GM18508 (cell line): ENCODE measurements at regions not wholly inside any gene's neighbourhood (a gene's known extent, or its start where the extent isn't known, plus 50 kb on each side); places are given as distances from the start of the nearest gene placed in this dataset.
A peak's percentile ranks its signal among the peaks of the same experiment; 100 is the strongest.

Experiments used
- ATAC-seq: cut with Tn5 transposase; IDR thresholded peaks from one replicate; pipeline ENCODE4 v1.9.1; 2021; ENCODE audit warnings: moderate number of reproducible peaks; ENCODE audit not compliant: insufficient read depth, unreplicated experiment

DNA sequence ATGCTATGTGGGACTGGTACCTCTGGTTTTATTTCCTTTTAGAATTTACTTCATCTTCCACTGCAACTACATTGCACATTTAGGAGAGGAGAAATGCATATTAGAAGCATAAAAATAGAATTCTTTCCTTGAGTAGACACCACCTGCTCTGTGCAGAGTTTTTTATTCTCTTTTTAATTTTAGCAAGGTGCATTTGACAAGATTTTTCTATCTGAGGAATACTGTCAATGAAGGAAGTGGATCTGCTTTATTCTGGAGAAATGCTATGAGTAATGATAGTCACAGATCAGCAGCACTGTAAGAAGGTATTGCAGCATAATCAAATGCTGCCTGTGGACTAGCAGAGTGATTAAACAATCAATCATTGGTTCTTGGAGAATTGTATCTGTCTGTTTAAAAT is 1038.3 kb downstream of the RAPGEF2 start:
- no peak for ATAC-seq

GRCh38 chr4:160142579-160142978 is 1039.7 kb downstream of the RAPGEF2 start:
- ATAC-seq = peak; percentile 100

DNA sequence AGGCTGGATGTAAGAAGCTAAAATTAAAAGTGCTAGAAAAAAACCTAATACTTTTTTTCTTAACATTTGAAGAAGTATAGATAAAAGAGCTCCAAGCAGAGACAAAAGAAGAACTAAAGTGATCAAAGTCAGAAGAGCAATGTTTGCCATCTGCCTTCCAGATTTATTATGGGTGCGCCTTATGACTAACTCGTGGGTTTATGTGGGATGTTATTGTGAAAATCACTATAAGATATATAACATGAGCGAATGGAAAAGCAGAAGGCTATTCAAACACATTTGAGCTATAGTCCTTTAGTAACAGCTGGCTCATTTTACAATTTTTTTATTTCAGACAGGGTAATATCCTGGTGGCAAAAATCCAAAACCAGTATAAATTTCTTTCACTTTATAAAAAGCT is 1040.7 kb downstream of the RAPGEF2 start:
- no peak for ATAC-seq

DNA sequence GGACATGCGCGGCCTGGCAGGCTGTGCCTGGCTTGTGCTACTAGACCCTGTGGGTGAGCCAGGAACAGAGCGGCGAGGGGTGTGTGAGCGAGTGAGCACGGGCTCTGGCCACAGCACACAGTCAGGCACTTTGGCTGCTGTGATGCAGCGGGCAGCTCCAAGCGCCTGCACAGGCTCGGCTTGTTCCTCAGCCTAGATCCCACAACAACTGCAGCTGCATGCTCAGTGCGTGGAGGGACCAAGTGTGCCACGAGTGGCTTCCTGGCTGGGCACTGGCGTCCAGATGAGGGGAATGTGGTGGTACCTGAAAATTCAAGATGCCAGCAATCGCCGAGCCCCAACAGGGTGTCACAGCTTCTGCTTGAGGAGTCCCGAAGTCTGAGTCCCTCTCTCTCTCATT is 1056.6 kb downstream of the RAPGEF2 start:
- no peak for ATAC-seq

DNA sequence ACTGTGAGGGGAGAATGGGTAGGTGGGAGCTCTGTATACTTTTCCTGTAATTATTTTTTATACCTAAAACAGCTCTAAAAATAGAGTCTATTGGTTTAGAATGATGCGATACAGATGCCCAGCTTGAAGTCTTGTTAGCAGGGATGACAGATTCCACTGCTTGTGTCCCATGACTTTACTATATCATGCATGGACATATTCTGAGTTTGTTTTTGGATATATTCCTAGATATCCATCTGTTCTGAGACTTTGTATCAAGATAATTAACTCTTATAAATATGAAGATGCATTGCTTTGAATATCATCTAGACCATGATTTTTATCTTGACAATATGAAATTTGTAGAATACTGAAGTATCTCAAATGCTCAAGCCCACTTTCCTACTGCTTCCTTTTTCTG is 1058.1 kb downstream of the RAPGEF2 start:
- no peak for ATAC-seq

DNA sequence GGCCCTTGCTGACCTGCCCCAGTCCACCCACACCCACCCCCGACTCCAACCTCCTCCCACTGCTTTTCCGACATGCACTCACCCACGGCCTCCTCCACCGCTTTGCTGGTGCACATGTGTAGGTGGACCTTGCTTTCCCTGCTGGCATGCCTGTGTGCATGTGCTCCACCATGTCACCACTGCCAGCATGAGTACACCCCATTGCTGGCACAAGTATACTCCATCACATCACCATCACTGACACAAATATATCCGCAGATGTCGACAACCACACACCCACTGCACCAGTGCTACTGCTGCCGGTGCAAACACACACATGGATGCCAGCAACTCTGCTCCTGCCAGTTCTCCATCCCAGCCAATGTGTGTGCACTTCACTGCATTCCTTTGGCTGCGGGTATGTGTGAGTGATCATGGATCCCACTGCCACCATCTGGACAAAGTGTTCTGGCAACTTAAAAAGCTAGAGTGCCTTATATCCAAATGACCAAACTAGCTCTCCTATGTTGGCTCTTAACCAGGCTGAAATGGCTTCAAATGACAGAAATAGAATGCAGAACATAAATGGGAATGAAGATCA is 1072.3 kb downstream of the RAPGEF2 start:
- ATAC-seq = no peak

- ATAC-seq = no peak
Observed at GRCh38 chr4:160180211-160180610, 1077.3 kb downstream of the RAPGEF2 start.

- ATAC-seq = no peak
Observed at GRCh38 chr4:160182727-160183126, 1079.8 kb downstream of the RAPGEF2 start.

DNA sequence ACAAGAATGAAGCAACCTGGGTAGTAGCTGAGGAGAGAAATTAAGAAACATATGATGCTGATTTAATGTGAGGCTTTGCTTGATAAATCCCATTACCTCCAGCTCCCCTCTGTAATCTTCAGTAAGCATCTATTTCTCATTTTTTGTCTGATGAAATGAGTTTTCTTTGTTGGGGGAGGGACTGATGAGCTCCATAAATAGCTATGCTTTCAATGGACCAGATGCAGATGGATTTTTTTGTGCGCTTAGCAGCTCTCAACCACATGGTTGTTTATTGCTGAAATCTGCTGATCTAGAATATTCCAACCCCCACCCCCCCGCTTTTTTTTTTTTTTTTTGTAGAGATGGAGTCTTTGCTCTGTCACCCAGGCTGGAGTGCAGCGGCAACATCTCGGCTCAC is 1082.0 kb downstream of the RAPGEF2 start:
- ATAC-seq = no peak

GRCh38 chr4:160193787-160194186 is 1090.9 kb downstream of the RAPGEF2 start:
- ATAC-seq = no peak

GRCh38 chr4:160194716-160195115 is 1091.8 kb downstream of the RAPGEF2 start:
- ATAC-seq = no peak

DNA sequence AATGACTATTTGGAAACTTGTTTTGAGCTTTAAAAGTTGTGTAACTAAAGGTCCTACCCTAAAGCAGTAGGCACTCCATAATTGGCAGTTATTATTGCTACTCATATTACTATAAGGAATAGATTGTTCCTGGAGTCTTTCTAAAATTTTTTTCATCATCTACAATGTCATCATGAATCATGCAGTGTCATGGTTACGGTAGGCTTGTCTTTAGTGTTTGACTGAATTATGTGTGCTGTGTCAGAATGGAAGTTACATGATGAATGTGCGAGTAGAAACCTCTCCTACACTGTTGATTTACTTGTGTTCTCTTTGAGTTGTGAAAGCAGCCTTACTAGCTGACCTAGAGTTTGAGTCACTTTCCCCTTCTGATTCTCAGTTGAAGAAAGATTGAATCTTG is 1099.9 kb downstream of the RAPGEF2 start:
- peak; percentile 71 for ATAC-seq

DNA sequence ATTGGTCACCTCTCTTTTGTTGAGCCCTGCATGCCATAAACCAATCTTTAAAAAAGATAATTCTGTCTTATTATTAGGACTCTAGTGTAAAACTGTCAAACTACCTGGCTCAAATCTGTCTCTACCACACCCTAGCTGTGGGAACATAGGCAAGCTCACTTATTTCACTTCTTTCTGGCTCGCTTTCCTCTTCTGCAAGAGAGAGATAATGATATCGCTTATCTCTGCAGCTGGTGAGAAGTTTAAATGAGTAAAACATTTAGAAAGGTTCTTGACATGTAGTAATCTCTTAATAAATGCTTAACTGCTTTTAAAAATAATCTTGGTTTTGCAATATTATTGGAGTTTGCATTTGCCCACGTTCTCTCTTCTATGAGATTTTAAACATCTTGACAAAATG is 1109.2 kb downstream of the RAPGEF2 start:
- no peak for ATAC-seq

DNA sequence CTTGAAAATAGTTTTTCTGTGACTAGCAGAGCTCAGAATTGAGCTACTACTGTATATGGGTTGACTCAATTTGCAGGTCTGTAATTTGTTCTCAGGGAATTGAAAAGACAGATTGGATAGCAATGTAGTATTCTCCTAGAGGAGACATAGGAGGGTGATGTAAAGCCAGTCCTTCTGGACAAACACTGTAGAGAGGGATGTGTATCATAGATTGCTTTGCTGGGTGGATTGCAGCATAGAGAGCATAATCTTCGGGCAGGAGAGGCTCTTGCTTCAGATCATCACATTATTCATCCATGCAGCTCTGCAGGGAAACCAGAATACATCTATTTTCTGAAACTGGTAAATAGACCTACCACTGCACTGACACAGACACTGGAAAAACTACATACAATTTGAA is 1110.5 kb downstream of the RAPGEF2 start:
- no peak for ATAC-seq

DNA sequence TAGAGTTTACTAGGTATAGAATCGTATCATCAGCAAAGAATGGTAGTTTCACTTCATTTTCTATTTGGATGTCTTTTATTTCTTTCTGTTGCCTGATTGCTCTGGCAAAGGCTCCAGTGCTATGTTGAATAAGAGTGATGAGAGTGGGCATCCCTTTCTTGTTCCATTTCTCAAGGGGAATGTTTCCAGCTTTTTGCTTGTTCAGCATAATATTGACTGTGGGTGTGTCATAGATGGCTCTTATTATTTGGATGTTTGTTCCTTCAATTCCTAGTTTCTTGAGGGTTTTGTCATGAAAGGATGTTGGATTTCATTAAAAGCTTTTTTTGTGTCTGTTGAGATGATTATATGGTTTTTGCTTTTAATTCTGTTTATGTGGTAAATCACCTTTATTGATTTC is 1114.5 kb downstream of the RAPGEF2 start:
- no peak for ATAC-seq

DNA sequence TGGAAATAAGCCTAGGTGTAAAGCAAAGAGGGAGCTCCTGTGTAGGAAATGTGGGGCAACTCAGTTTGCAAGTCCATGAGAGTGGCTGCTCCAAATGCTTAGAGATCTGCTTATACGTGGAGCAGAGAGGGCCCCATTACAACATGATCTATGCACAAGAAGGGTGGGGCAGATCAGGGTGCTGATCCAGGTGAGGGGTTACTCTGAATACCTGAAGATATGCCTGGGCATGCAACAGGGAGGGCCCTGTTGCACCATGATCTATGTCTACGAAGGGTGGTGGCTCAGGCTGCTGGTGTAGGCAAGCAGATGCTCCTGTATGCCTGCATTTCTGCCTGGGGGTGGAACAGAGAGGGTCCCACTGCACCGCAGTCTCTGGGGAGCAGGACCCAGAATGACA is 1121.2 kb downstream of the RAPGEF2 start:
- no peak for ATAC-seq

GRCh38 chr4:160233141-160233540 is 1130.3 kb downstream of the RAPGEF2 start:
- ATAC-seq = no peak

DNA sequence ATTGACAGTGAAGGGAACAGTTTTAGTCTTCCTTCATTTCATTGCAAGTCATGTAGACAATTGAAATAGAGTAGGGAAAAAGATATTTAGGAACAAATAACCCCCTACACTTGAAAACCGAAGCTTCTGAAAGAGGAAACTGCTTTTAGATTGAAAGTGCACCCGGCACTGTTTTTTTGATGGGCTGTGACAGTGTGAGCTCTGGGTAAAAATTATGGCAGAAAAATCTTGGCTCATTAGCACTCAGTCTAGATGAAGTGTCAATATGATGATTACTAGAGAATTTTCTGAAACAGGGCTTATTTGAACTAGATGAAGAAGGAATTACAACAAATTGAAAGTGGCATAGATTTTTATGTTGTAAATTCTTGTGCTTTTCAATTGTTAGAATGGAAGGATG is 1132.4 kb downstream of the RAPGEF2 start:
- ATAC-seq = no peak

GRCh38 chr4:160235771-160236170 is 1132.9 kb downstream of the RAPGEF2 start:
- no peak for ATAC-seq

GRCh38 chr4:160238790-160239189 is 1135.9 kb downstream of the RAPGEF2 start:
- ATAC-seq = no peak

- ATAC-seq = no peak
Observed at GRCh38 chr4:160247091-160247656, 1144.3 kb downstream of the RAPGEF2 start.

DNA sequence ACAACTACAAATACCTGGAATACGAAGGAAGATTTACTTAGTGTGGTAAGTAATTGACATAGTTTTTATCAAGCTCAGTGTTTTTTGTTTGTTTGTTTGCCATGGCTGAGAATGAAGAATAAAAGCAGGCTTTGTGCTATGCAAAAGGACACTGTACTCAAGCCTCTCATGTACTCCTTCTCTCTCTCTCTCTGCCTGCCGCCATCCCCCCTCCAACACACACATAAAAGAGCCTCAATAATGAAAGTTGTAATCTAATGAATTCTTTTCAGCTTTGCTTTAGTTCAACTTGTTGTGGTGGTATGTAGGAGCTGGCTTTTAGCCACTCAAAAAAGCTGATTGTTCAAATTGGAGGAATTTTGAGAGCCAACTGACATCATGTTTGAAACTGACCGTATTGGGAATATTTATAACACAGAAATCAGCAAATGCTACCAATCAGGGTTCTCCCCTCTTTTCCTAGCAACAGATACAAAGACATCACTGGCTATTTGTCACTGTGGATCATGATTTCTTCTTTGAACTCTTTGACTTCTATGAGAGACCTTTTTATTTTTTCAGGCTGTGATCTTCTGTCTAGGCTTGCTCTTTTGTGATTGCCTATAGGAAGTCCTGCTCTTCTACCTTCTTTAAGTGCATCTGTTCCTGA is 1148.8 kb downstream of the RAPGEF2 start:
- no peak for ATAC-seq
